Ovary (tissue), 3 donors: ENCODE measurements at regions not wholly inside any gene's neighbourhood (a gene's known extent, or its start where the extent isn't known, plus 50 kb on each side); places are given as distances from the start of the nearest gene placed in this dataset.

ENCODE experiments used
- POLR2A ChIP-seq: fragments of 450-650 bp; IDR thresholded peaks from one replicate; pipeline ENCODE4 v1.6.1; 2017; ENCODE audit warnings: antibody characterized with exemption, mild to moderate bottlenecking, moderate library complexity
- TF ChIP-seq, protein P1 (sequence below), 3 donors: fragments of 450-650 bp in 2 of 3; fragments of 200-600 bp in 1 of 3; IDR thresholded peaks; one replicate each; pipeline versions ENCODE4 v1.5.1 to v1.8.0; 2016 to 2022; ENCODE audit warnings: antibody characterized with exemption in 3 of 3, mild to moderate bottlenecking in 1 of 3
- donor health status: DM: no; HTN: no; CAD: no.

DNA sequence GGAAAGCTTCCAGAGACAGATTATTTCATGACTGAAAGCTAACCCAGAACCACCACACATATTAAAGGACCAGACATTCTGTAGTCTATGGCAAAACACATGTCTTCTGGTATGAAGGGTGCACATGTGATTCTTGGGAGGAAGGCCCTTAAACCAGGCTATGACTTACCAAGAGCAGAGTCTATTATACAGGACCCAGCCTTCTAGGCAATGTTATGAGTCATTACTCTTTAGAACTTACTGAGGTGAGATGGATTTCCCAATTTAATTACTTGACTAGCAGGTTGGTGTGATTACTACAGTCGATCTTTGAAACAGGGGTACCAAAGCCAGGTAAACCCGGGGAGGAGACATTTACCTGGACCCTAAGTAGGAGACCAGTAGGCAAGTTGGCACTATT, 350.8 kb downstream of the TRIB2 start:
- TF ChIP-seq POLR2A = no peak
- TF ChIP-seq, protein P1, sequence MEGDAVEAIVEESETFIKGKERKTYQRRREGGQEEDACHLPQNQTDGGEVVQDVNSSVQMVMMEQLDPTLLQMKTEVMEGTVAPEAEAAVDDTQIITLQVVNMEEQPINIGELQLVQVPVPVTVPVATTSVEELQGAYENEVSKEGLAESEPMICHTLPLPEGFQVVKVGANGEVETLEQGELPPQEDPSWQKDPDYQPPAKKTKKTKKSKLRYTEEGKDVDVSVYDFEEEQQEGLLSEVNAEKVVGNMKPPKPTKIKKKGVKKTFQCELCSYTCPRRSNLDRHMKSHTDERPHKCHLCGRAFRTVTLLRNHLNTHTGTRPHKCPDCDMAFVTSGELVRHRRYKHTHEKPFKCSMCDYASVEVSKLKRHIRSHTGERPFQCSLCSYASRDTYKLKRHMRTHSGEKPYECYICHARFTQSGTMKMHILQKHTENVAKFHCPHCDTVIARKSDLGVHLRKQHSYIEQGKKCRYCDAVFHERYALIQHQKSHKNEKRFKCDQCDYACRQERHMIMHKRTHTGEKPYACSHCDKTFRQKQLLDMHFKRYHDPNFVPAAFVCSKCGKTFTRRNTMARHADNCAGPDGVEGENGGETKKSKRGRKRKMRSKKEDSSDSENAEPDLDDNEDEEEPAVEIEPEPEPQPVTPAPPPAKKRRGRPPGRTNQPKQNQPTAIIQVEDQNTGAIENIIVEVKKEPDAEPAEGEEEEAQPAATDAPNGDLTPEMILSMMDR (IDR thresholded peaks at IDR 0.05) = no peak
